HCT116 (cell line): ENCODE measurements at regions not wholly inside any gene's neighbourhood (a gene's known extent, or its start where the extent isn't known, plus 50 kb on each side); places are given as distances from the start of the nearest gene placed in this dataset.

Experiments
- ATAC-seq: fragments of 200-7000 bp; cut with Tn5 transposase; 2 replicates; pipeline ENCODE4 v1.9.1; 2020; ENCODE audit warnings: mild to moderate bottlenecking, moderate library complexity
- BruUV-seq: library from RNA; stranded (reverse); fragments of 400-500 nt; replicated peaks from 2 replicates; lab custom pipeline; 2021; lab: Mats Ljungman, UMichigan
- CTCF ChIA-PET: fragments of 300-600 bp; sonication (Branson Sonifier 250); formaldehyde crosslinking; loops from one replicate; lab custom pipeline; 2021; ENCODE audit warnings: antibody characterized with exemption; lab: Charles Lee
- POLR2A ChIA-PET: fragments of 300-600, 350-600 bp; sonication (Branson Sonifier 250); formaldehyde crosslinking; loops from one replicate; lab custom pipeline; 2021; ENCODE audit warnings: antibody characterized with exemption; lab: Charles Lee
- RAD21 ChIA-PET, 2 experiments: fragments of 300-600 bp; sonication (Branson Sonifier 250); formaldehyde crosslinking; loops; one replicate each; lab custom pipeline; 2023; ENCODE audit warnings: low total read pairs in 2 of 2; ENCODE audit not compliant: uncharacterized antibody in 2 of 2, unreplicated experiment in 2 of 2, low non-redundant PET in 1 of 2; lab: Charles Lee
- DNase-seq: peaks from one replicate; pipeline ENCODE4 v3.0.0-alpha.2; 2010; ENCODE audit warnings: low read depth, low spot score
- H2AFZ ChIP-seq: fragments of 200-600 bp; shearing (Covaris generic), sonication (generic); 2 replicates; pipeline ENCODE4 v1.6.1; 2017; ENCODE audit warnings: low read depth, mixed run types, mixed read lengths, antibody characterized with exemption, low read length; ENCODE audit not compliant: poor library complexity, severe bottlenecking
- H3K27ac ChIP-seq: 2 replicates; pipeline ENCODE4 v1.5.1; 2012; ENCODE audit warnings: low read depth, low read length
- H3K27me3 ChIP-seq: fragments of 200-600 bp; sonication (generic); 2 replicates; pipeline ENCODE4 v1.6.1; 2016; ENCODE audit warnings: mixed run types, low read length, mixed read lengths; ENCODE audit not compliant: insufficient read depth
- H3K36me3 ChIP-seq, 2 experiments: fragments of 200-500 bp in 1 of 2; fragments of 200-600 bp in 1 of 2; sonication (Bioruptor generic) in 1 of 2; sonication (generic) in 1 of 2; 2 replicates each; pipeline versions ENCODE4 v1.5.1 to v1.6.1; 2014 to 2016; ENCODE audit warnings: low read length in 2 of 2, inconsistent platforms in 1 of 2, mixed read lengths in 1 of 2, mixed run types in 1 of 2; ENCODE audit not compliant: insufficient read depth in 2 of 2, control insufficient read depth in 1 of 2
- H3K4me1 ChIP-seq, 2 experiments: fragments of 200-600 bp in 1 of 2; sonication (generic) in 1 of 2; 2 replicates each; pipeline versions ENCODE4 v1.5.1 to v1.6.1; 2012 to 2017; ENCODE audit warnings: low read length in 2 of 2, inconsistent platforms in 1 of 2, mild to moderate bottlenecking in 1 of 2, mixed read lengths in 1 of 2, mixed run types in 1 of 2, moderate library complexity in 1 of 2; ENCODE audit not compliant: insufficient read depth in 2 of 2, control insufficient read depth in 1 of 2
- H3K4me2 ChIP-seq: fragments of 200-600 bp; sonication (generic); 2 replicates; pipeline ENCODE4 v1.6.1; 2017; ENCODE audit warnings: mixed run types, low read length, mixed read lengths
- H3K4me3 ChIP-seq, 2 experiments: fragments of 200-600 bp in 1 of 2; sonication (generic) in 1 of 2; replicated peaks in 1 of 2; 2 replicates each; pipeline ENCODE4 v1.5.1; 2011 to 2016; ENCODE audit warnings: low read length in 2 of 2, control low read depth in 1 of 2, low read depth in 1 of 2, mild to moderate bottlenecking in 1 of 2, mixed read lengths in 1 of 2, mixed run types in 1 of 2
- H3K79me2 ChIP-seq: fragments of 200-600 bp; sonication (generic); 2 replicates; pipeline ENCODE4 v1.6.1; 2017; ENCODE audit warnings: mild to moderate bottlenecking, mixed run types, low read length, moderate library complexity, mixed read lengths; ENCODE audit not compliant: insufficient read depth
- H3K9ac ChIP-seq: fragments of 200-600 bp; sonication (generic); 2 replicates; pipeline ENCODE4 v1.6.1; 2016; ENCODE audit warnings: low read length, mixed read lengths
- H3K9me2 ChIP-seq: fragments of 200-600 bp; sonication (generic), shearing (Covaris generic); 2 replicates; pipeline ENCODE4 v1.6.1; 2017; ENCODE audit warnings: mixed run types, mild to moderate bottlenecking, moderate library complexity; ENCODE audit not compliant: insufficient read depth
- H3K9me3 ChIP-seq, 2 experiments: fragments of 200-500 bp in 1 of 2; fragments of 200-600 bp in 1 of 2; sonication (Bioruptor generic) in 1 of 2; sonication (generic) in 1 of 2; 2 replicates each; pipeline ENCODE4 v1.6.1; 2014 to 2017; ENCODE audit warnings: low read length in 2 of 2, mixed read lengths in 2 of 2, inconsistent platforms in 1 of 2, low read depth in 1 of 2, mild to moderate bottlenecking in 1 of 2, mixed run types in 1 of 2, moderate library complexity in 1 of 2; ENCODE audit not compliant: control insufficient read depth in 1 of 2, insufficient read depth in 1 of 2
- H4K20me1 ChIP-seq: fragments of 200-600 bp; sonication (generic), shearing (Covaris generic); 2 replicates; pipeline ENCODE4 v1.6.1; 2017; ENCODE audit warnings: mixed run types, mild to moderate bottlenecking, moderate library complexity; ENCODE audit not compliant: insufficient read depth
- CBX3 ChIP-seq: IDR thresholded peaks from 2 replicates; pipeline ENCODE4 v1.6.1; 2012; ENCODE audit warnings: low read depth
- CEBPB ChIP-seq: IDR thresholded peaks from 2 replicates; pipeline ENCODE4 v1.6.1; 2012; ENCODE audit warnings: low read depth
- EGR1 ChIP-seq: IDR thresholded peaks from 2 replicates; pipeline ENCODE4 v1.6.1; 2012; ENCODE audit warnings: low read depth
- ELF1 ChIP-seq: IDR thresholded peaks from 2 replicates; pipeline ENCODE4 v1.6.1; 2012; ENCODE audit warnings: low read depth, borderline replicate concordance
- EZH2 ChIP-seq: fragments of 200-600 bp; sonication (generic); IDR thresholded peaks from 2 replicates; pipeline ENCODE4 v1.6.1; 2017; ENCODE audit warnings: antibody characterized with exemption, mixed run types
- FOSL1 ChIP-seq: IDR thresholded peaks from 2 replicates; pipeline ENCODE4 v1.6.1; 2012; ENCODE audit warnings: low read depth
- JUND ChIP-seq: IDR thresholded peaks from 2 replicates; pipeline ENCODE4 v1.6.1; 2012
- POLR2A ChIP-seq: IDR thresholded peaks from 2 replicates; pipeline ENCODE4 v1.7.0; 2011; ENCODE audit warnings: borderline replicate concordance; ENCODE audit not compliant: insufficient read depth, insufficient read length; ENCODE audit errors: extremely low read depth
- POLR2AphosphoS5 ChIP-seq: IDR thresholded peaks from 2 replicates; pipeline ENCODE4 v1.6.1; 2011; ENCODE audit warnings: mild to moderate bottlenecking, low read depth, low read length, moderate library complexity
- RAD21 ChIP-seq: IDR thresholded peaks from 2 replicates; pipeline ENCODE4 v1.6.1; 2012; ENCODE audit warnings: low read depth, mild to moderate bottlenecking
- SRF ChIP-seq: IDR thresholded peaks from 2 replicates; pipeline ENCODE4 v1.6.1; 2012; ENCODE audit warnings: low read depth
- TCF7L2 ChIP-seq: IDR thresholded peaks from 2 replicates; pipeline ENCODE4 v1.7.0; 2011; ENCODE audit warnings: borderline replicate concordance, inconsistent platforms; ENCODE audit not compliant: insufficient read depth, insufficient read length; ENCODE audit errors: extremely low read depth
- YY1 ChIP-seq: IDR thresholded peaks from 2 replicates; pipeline ENCODE4 v1.6.1; 2011; ENCODE audit warnings: low read length, low read depth, moderate library complexity, mild to moderate bottlenecking; ENCODE audit not compliant: insufficient replicate concordance; ENCODE audit errors: extremely low read depth
- ZBTB33 ChIP-seq: IDR thresholded peaks from 2 replicates; pipeline ENCODE4 v1.6.1; 2011; ENCODE audit warnings: mild to moderate bottlenecking, low read length, moderate library complexity; ENCODE audit not compliant: insufficient replicate concordance; ENCODE audit errors: extremely low read depth
- intact Hi-C: fragments of 100-400 bp; cut with micrococcal nuclease; formaldehyde crosslinking; loops from 2 replicates; pipeline ENCODE4 v1.10.0; 2022

DNA sequence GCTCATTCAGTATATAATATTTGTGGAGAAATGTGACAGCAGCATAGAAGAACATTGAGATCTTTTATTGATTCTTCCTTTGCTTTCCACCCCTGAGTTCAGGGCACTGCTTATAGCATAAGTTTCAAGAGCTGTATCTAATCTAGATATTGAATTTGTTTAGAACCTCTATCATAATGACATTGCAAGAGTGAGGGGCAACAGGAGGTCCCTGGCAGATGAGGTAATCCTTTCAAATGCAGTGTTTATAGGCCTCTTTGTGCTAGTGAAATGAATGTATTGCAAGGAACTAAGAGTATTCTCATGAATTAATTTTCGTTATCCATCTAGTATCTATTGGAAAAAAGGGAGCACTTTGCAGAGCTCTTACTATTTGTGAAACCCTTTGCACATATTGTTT is 167.2 kb upstream of the FERD3L start:
- Histone ChIP-seq H3K9me3 (no peaks in the 10 kb centered on the region), H3K9me2 (no peaks in the 10 kb centered on the region), H3K4me2 (no peak overlapping the region), H3K36me3 (no peaks in the 10 kb centered on the region), H3K9ac (no peak overlapping the region), H3K4me1 (no peaks in the 10 kb centered on the region), H4K20me1 (no peaks in the 10 kb centered on the region), H3K79me2 (no peaks in the 10 kb centered on the region), H3K27me3 (no peaks in the 10 kb centered on the region), H3K27ac (no peak overlapping the region), H3K4me3 (no peak overlapping the region), H2AFZ (no peak overlapping the region)
- DNase-seq = no peak
- ChIA-PET POLR2A (no interaction called here), RAD21 (no interaction called here), CTCF (no interaction called here)
- no peak for ATAC-seq
- intact Hi-C loops = loop anchor here (10.0 kb wide), 1 partner anchor 58 kb away; no protein-coding TSS in a partner anchor
- no TSS peak for BruUV-seq
- TF ChIP-seq RAD21 (no peak), TCF7L2 (no peak), YY1 (no peak), FOSL1 (no peak), CBX3 (no peak), POLR2A (no peak), SRF (no peak), JUND (no peak), ELF1 (no peak), EGR1 (no peak)

- no peak overlapping the region for H3K9ac ChIP-seq
- no peak overlapping the region for H3K4me3 ChIP-seq
- no TSS peak for BruUV-seq
- no peak overlapping the region for H3K27ac ChIP-seq
- no peaks in the 10 kb centered on the region for H3K27me3 ChIP-seq
- ATAC-seq = no peak
- POLR2A ChIA-PET = no interaction called here
- CTCF ChIA-PET = no interaction called here
- intact Hi-C loops = no loop called here
- H3K36me3 ChIP-seq = no peaks in the 10 kb centered on the region
- RAD21 ChIA-PET = no interaction called here
- H3K79me2 ChIP-seq = no peaks in the 10 kb centered on the region
- H3K4me1 ChIP-seq = no peaks in the 10 kb centered on the region
- H2AFZ ChIP-seq = peak overlapping the region; percentile 52
- H3K9me2 ChIP-seq = no peaks in the 10 kb centered on the region
- no peaks in the 10 kb centered on the region for H4K20me1 ChIP-seq
- no peak for TF ChIP-seq EZH2
- TF ChIP-seq POLR2AphosphoS5 = no peak
- no peak for TF ChIP-seq CEBPB
- TF ChIP-seq ZBTB33 = no peak
- no peaks in the 10 kb centered on the region for H3K9me3 ChIP-seq
- no peak overlapping the region for H3K4me2 ChIP-seq
- DNase-seq = no peak
Measured at GRCh38 chr7:19307554-19307953, 162.3 kb upstream of the FERD3L start.
